Muscle of leg (tissue), 3 donors: ENCODE measurements at regions not wholly inside any gene's neighbourhood (a gene's known extent, or its start where the extent isn't known, plus 50 kb on each side); places are given as distances from the start of the nearest gene placed in this dataset.

Experiments
- DNase-seq: peaks from one replicate; pipeline ENCODE4 v3.0.0; 2013
- H3K27ac ChIP-seq: one replicate; pipeline ENCODE4 v1.5.1; 2013; ENCODE audit warnings: mild to moderate bottlenecking, low read length, control low read depth
- H3K27me3 ChIP-seq: one replicate; pipeline ENCODE4 v1.6.1; 2013; ENCODE audit warnings: low read length; ENCODE audit not compliant: control insufficient read depth, insufficient read depth
- H3K36me3 ChIP-seq: one replicate; pipeline ENCODE4 v1.6.1; 2013; ENCODE audit warnings: low read length; ENCODE audit not compliant: control insufficient read depth, insufficient read depth
- H3K4me1 ChIP-seq: one replicate; pipeline ENCODE4 v1.6.1; 2013; ENCODE audit warnings: low read length; ENCODE audit not compliant: control insufficient read depth, insufficient read depth
- H3K4me3 ChIP-seq: one replicate; pipeline ENCODE4 v1.5.1; 2013; ENCODE audit warnings: low read length, control low read depth
- H3K9me3 ChIP-seq: replicated peaks from 2 replicates; pipeline ENCODE4 v1.6.1; 2013; ENCODE audit warnings: low read depth, low read length; ENCODE audit not compliant: control insufficient read depth
- WGBS: methylation state at CpG from one replicate; pipeline ENCODE4 v1.1.5; 2013; ENCODE audit warnings: missing lambda C conversion rate; ENCODE audit not compliant: insufficient coverage; 5-methylcytosine and 5-hydroxymethylcytosine counted together

DNA sequence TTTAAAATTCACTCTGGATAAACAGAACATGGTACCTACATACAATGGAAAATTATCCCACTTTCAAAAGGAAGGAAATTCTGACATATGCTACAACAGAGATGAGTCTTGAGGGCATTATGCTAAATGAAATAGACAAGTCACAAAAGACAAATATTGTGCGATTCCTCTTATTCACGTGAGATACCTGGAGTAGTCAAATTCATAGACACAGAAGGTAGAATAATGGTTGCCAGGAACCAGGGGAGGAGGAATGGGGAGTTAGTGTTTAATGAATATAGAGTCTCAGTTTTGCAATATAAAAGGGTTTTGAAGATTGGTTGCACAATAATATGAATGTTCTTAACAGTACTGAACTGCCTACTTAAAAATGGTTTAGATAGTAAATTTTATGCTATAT, 69.8 kb upstream of the WAC start:
- no peak overlapping the region for H3K27ac ChIP-seq
- H3K4me1 ChIP-seq: peaks cover 5% of the 10 kb centered on the region
- H3K36me3 ChIP-seq: no peaks in the 10 kb centered on the region
- no peak overlapping the region for H3K4me3 ChIP-seq
- no peaks in the 10 kb centered on the region for H3K27me3 ChIP-seq
- no peaks in the 10 kb centered on the region for H3K9me3 ChIP-seq
- DNase-seq: no peak
- WGBS: 73% methylated on average over 2 of the region's 2 CpGs

DNA sequence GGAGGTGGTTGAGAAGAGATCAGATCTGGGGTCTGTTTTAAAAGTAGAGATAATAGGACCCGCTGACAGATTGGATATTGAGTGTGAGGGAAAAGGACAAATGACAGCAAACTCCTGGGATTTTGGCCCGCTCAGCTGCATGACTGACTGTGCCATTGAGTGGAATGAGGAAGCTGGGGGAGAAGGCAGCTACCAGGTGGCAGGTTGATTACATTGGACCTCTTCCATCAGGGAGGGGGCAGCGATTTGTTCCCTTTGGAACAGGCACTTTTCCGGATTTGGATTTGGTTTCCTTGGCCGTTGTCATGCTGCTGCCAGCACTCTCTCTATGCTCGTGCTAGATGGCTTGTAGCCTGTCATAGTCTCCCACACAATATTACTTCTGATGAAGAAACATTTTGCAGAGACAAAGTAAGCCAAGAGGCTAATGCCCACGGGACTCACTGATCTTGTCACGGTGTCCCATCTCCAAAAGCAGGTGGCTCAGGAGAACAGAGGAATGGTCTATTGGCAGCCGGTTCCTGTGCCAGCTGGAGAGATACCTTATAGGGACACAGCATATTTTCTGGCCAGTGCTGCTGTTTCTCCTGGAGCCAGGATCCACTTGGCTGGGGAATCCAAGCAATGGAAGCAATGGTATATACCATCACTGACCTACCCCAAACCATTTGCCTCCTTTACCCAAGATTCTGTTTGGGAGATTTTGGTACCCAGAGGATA, 69.1 kb upstream of the WAC start:
- WGBS: 55% methylated on average over 8 of the region's 9 CpGs
- no peak for DNase-seq
- Histone ChIP-seq H3K27me3 (no peaks in the 10 kb centered on the region), H3K27ac (no peak overlapping the region), H3K4me3 (no peak overlapping the region), H3K4me1 (peaks cover 9% of the 10 kb centered on the region), H3K9me3 (no peaks in the 10 kb centered on the region), H3K36me3 (no peaks in the 10 kb centered on the region)

DNA sequence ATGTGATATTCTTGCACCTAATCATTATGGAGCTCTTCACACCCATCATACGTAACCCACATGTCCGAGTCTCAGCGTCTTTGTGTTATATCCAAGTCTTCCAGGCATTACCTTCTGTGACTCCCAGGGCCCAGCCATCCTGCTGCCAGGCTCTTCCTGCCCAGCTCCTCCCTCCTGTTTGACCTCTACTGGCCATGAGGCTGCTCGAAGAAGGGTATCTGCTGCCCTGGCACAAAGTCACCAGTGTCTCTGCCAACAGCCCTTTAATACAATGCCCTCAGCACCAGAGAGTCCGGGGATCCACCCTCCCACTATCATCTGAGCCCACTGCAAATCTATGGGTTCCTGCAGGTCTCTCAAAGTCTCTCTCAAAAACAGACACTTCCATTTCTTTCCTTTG, 65.3 kb upstream of the WAC start:
- H3K36me3 ChIP-seq: no peaks in the 10 kb centered on the region
- no peak overlapping the region for H3K27ac ChIP-seq
- no peak overlapping the region for H3K4me3 ChIP-seq
- peaks cover 23% of the 10 kb centered on the region for H3K4me1 ChIP-seq
- H3K27me3 ChIP-seq: no peaks in the 10 kb centered on the region
- no peak for DNase-seq
- H3K9me3 ChIP-seq: no peaks in the 10 kb centered on the region
- 77% methylated on average over 5 of the region's 5 CpGs for WGBS

DNA sequence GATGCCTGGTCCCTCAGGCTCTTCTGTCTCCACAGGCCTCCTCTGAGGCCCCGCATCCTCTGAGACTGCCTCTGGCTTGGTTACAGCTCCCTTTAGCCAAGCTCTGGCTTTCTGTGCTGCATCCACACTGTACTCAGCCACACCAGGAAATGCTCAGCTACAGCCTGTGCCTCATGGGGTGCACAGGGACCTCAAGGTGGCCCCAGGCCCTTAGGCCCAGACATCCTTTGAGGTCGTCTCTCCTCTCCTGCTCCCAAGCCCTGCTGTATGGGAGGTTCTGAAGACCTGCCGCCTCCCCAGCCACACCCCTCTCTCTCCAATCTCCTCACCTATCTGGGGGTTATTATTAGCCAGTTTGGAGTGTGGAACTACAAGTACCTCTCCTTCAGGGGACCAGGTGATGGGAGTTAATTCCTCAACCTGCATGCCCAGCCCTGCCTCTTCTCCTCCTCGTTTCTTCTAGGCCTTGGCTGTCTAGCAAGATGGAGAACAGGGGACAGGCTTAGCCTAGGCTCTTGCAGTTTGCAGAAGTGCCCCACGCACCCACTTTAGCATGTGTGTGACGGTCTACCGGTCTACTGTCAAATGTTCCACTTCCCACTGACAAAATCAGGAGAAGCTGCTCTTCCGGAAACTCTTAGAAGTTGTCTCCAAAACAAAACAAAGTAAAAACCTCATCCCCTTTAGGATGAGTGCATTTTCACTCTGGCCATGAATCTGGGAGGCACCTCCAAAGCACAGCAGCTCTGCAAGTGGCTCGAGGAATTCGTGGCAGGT, 64.0 kb upstream of the WAC start:
- peak; percentile 74 for DNase-seq
- Histone ChIP-seq H3K36me3 (no peaks in the 10 kb centered on the region), H3K9me3 (no peaks in the 10 kb centered on the region), H3K27me3 (no peaks in the 10 kb centered on the region), H3K4me1 (peaks cover 21% of the 10 kb centered on the region), H3K4me3 (no peak overlapping the region), H3K27ac (no peak overlapping the region)
- 68% methylated on average over 6 of the region's 10 CpGs for WGBS

DNA sequence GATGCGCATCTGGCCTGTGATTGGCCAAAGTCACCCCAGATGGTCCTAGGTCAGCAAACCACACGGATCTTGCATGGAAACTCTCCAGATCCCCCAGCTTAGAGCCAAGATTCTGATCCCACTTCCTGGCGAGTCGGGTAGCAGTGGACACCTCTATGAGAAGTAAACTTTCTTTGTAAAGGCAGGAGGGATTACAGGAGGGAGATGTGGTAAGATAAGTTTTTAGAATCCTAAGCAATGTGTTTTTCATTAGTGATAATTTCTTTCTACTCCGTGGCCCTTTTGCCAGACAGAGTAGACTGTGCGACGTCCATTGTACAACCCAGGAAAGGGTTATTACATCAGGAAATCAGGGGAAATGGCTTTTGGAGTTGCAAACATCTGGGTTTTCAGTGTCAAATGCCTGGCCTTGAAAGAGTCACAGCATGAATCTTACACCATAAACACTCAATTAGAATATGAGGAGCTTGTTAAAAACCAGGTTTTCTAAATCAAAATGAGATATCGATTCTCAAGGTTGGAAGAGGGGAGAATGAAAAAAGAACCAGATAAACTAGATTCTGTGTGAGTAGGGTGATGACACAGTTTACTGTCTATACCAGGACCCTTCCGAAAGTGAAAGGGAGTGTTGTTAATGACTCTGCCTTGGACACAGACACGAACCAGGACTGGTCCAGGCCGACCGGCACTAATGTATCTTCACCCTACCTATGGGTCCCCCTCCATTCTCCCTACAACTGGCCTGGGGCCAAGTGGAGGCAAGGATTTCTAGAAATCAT, 61.9 kb upstream of the WAC start:
- H3K27me3 ChIP-seq: no peaks in the 10 kb centered on the region
- H3K9me3 ChIP-seq: no peaks in the 10 kb centered on the region
- DNase-seq: peak; percentile 38
- no peak overlapping the region for H3K4me3 ChIP-seq
- peak overlapping the region; percentile 37 for H3K27ac ChIP-seq
- H3K4me1 ChIP-seq: peaks cover 18% of the 10 kb centered on the region
- WGBS: 11% methylated on average over 3 of the region's 12 CpGs
- no peaks in the 10 kb centered on the region for H3K36me3 ChIP-seq

DNA sequence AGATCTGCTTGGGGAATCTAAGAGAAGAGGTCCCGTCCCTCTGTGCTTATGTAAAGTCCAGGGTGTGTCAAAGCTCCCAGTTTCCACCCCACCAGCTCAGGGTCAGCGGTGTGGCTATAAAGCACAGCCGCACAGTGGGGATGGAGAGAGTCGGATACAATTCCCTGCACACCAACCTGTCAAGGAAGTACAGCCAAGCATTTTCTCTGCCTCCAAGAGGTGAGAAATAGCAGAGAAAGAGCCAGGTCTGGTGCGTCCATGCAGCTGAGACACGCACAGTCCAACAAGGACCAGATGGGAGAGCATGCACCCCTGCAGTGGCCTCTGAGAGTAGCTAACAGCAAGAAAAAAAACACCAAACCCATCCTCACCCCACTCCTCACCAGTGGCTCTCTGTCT, 61.3 kb upstream of the WAC start:
- no peaks in the 10 kb centered on the region for H3K36me3 ChIP-seq
- no peak for DNase-seq
- no peaks in the 10 kb centered on the region for H3K27me3 ChIP-seq
- peak overlapping the region; percentile 35 for H3K27ac ChIP-seq
- no peaks in the 10 kb centered on the region for H3K9me3 ChIP-seq
- 66% methylated on average over 3 of the region's 6 CpGs for WGBS
- peaks cover 18% of the 10 kb centered on the region for H3K4me1 ChIP-seq
- H3K4me3 ChIP-seq: no peak overlapping the region

DNA sequence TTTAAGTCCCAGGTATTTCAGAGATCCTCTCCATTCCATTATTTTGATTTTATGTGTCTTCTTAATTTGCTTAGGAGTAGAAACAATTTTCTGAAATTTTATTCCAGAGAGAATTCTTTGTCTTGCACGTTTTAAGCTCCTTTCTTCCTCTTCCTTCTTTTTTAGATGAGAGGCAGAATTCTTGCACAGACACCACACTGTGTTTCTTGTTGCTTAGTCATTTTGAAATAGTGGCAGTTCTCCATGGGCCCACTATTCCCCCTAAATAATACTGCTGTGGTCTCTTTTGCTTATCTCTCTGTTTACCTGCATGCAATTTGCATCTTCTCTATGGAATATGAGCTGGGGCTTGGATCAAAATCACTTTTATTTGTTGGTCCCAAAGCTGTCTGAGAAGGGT, 54.3 kb upstream of the WAC start:
- Histone ChIP-seq H3K4me3 (no peak overlapping the region), H3K27ac (peak overlapping the region; percentile 59), H3K9me3 (no peaks in the 10 kb centered on the region), H3K4me1 (peaks cover 10% of the 10 kb centered on the region), H3K27me3 (no peaks in the 10 kb centered on the region), H3K36me3 (no peaks in the 10 kb centered on the region)
- no CpG with 5 or more reads among the region's 1 CpG for WGBS
- DNase-seq: peak; percentile 50

DNA sequence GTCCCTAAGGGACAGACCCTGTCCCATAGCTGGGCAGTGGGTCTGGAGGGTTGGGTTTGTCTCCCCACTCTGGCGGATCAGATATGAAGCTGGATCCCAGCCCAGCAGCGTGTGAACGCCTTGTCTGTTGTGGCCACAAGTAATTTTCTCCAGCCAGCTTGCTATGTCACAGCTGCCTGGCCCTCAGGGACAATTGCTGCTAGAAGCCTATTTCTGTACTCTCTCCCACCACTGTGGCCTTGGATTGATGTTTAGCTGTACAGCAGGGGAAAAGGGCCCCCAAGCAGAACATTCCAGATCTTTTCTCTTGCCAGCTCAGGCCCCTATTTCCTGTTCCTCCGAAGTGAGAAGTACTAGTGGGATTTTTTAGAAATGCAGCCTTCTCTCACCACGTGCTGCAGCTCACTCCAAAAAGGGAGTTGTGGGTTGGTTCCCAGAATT, 53.5 kb upstream of the WAC start:
- peak; percentile 91 for DNase-seq
- no peak overlapping the region for H3K4me3 ChIP-seq
- H3K27ac ChIP-seq: peak overlapping the region; percentile 59
- WGBS: 10% methylated on average over 3 of the region's 5 CpGs
- H3K27me3 ChIP-seq: no peaks in the 10 kb centered on the region
- H3K4me1 ChIP-seq: peaks cover 10% of the 10 kb centered on the region
- no peaks in the 10 kb centered on the region for H3K9me3 ChIP-seq
- no peaks in the 10 kb centered on the region for H3K36me3 ChIP-seq

DNA sequence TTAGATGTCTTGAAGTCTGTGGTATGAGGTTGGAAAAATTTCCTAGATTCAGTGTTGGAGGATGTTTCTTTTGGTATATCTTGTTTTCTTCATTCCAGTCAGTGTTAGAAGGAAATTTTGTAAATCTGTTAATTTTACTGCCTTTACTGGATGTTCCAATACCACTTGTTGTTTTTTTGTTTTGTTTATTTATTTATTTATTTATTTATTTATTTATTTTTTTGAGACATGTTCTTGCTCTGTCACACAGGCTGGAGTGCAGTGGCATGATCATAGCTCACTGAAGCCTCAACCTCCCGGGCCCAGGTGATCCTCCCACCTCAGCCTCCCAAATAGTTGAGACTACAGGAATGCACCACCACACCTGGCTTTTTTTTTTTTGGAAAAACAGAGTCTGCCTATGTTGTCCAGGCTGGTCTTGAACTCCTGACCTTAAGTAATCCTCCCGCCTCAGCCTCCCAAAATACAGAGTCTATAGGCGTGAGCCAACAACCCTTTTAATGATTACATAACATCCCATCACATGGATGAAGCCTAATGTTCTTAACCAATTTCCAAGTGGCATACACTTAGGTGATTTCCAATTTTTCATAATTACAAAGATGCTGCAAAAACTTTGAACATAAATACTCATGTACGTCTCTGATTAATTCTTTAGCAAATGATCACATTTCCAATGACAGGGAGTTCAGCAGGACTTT, 52.8 kb upstream of the WAC start:
- H3K4me3 ChIP-seq: no peak overlapping the region
- peaks cover 10% of the 10 kb centered on the region for H3K4me1 ChIP-seq
- no peaks in the 10 kb centered on the region for H3K9me3 ChIP-seq
- no peak overlapping the region for H3K27ac ChIP-seq
- no peaks in the 10 kb centered on the region for H3K36me3 ChIP-seq
- H3K27me3 ChIP-seq: no peaks in the 10 kb centered on the region
- 81% methylated on average over 3 of the region's 4 CpGs for WGBS
- no peak for DNase-seq

DNA sequence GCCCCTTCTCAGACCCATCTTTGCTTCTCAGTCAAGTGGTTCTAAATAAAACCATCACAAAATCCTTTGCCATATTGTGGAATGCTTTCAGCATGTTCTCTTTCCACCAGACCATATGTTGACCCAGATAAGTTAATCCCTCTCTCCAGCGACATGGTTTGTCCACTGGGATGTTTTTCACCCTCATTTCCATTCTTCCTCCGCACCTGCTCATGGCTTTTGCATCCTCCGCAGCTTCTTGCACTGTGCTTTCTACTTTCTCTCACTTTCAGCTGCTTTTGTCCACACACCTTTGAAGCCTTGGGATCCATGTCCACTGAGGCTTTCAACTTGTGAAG, 52.3 kb upstream of the WAC start:
- DNase-seq: no peak
- Histone ChIP-seq H3K36me3 (no peaks in the 10 kb centered on the region), H3K4me3 (no peak overlapping the region), H3K4me1 (peaks cover 10% of the 10 kb centered on the region), H3K27ac (no peak overlapping the region), H3K9me3 (no peaks in the 10 kb centered on the region), H3K27me3 (no peaks in the 10 kb centered on the region)
- WGBS: 53% methylated on average over 3 of the region's 3 CpGs
